ENCODE measurements at regions not wholly inside any gene's neighbourhood (a gene's known extent, or its start where the extent isn't known, plus 50 kb on each side); places are given as distances from the start of the nearest gene placed in this dataset.

DNA sequence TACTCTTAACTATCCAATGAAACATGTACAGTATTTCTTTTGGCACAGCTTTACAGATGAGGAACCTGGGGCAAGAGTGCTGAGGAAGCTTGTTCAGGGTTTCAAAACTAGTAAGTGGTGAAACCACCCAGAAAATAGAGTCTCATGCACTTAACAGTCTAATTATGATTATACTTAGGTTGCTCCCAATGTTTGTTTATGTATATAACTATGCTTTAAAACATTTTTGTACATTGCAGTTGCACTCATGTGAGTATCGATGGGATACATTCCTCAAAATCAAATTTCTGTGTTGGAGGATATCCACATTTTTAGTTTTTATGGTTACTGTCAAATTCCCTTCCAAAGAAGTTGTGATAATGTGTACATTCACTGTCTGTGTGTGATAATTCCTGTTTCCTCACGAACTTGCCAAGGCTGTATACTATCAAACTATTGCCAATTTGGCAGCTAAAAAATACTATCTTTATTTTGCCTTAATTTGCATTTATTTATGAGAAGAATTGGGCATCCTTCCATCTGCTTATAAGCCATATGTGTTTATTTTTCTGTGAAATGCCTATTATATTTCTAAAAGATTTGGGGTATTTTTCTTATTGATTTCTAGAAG is 143.9 kb upstream of the SSTR1 start:
- Mint-ChIP-seq H3K9me3 (peaks cover 11 to 22% (median 14%) of the 10 kb centered on the region in 7 donors), H3K27ac (peak overlapping the region in 1 of 7 donors; percentile 18), H3K4me3 (no peak overlapping the region), H3K27me3 (ENCODE audit: low read depth in 3 of 3) (peaks cover 0 to 2% (median 0%) of the 10 kb centered on the region in 3 donors), H3K4me1 (peaks cover 11% of the 10 kb centered on the region), H3K36me3 (no peaks in the 10 kb centered on the region)
- Histone ChIP-seq H4K20me1 (ENCODE audit: insufficient read depth, low read length) (no peaks in the 10 kb centered on the region), H3K9me3 (replicated peaks in 1 of 2; ENCODE audit: control insufficient read depth in 1 of 2, insufficient read depth in 1 of 2, low read length in 2 of 2) (peaks cover 11 to 22% of the 10 kb centered on the region in 2 donors), H3K36me3 (replicated peaks in 1 of 2; ENCODE audit: control insufficient read depth in 1 of 2, insufficient read depth in 2 of 2, low read length in 2 of 2) (no peaks in the 10 kb centered on the region), H3K79me2 (ENCODE audit: insufficient read depth, low read length) (no peaks in the 10 kb centered on the region), H3K4me3 (replicated peaks in 1 of 3; ENCODE audit: low read depth in 2 of 3, low read length in 3 of 3) (no peak overlapping the region), H3K27ac (ENCODE audit: low read depth in 1 of 2, low read length in 2 of 2) (no peak overlapping the region), H3K4me1 (ENCODE audit: control insufficient read depth in 1 of 2, insufficient read depth in 2 of 2, low read length in 2 of 2) (no peaks in the 10 kb centered on the region), H3K4me2 (replicated peaks; ENCODE audit: extremely low read depth, low read length, poor library complexity, severe bottlenecking) (no peak overlapping the region), H2AFZ (ENCODE audit: insufficient read depth, low read depth, low read length, poor library complexity, severe bottlenecking) (no peak overlapping the region), H3K27me3 (ENCODE audit: control insufficient read depth in 2 of 2, insufficient read depth in 2 of 2, low read length in 2 of 2) (no peaks in the 10 kb centered on the region), H3K9ac (ENCODE audit: insufficient read depth, low read length, poor library complexity, severe bottlenecking) (no peak overlapping the region)
- intact Hi-C loops (cut with micrococcal nuclease) = no loop called here
- TF ChIP-seq, protein P1, sequence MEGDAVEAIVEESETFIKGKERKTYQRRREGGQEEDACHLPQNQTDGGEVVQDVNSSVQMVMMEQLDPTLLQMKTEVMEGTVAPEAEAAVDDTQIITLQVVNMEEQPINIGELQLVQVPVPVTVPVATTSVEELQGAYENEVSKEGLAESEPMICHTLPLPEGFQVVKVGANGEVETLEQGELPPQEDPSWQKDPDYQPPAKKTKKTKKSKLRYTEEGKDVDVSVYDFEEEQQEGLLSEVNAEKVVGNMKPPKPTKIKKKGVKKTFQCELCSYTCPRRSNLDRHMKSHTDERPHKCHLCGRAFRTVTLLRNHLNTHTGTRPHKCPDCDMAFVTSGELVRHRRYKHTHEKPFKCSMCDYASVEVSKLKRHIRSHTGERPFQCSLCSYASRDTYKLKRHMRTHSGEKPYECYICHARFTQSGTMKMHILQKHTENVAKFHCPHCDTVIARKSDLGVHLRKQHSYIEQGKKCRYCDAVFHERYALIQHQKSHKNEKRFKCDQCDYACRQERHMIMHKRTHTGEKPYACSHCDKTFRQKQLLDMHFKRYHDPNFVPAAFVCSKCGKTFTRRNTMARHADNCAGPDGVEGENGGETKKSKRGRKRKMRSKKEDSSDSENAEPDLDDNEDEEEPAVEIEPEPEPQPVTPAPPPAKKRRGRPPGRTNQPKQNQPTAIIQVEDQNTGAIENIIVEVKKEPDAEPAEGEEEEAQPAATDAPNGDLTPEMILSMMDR (IDR thresholded peaks at IDR 0.05) = no peak
- no peak for DNase-seq
- no CpG with 5 or more reads among the region's 2 CpGs for WGBS (ENCODE audit: insufficient coverage)

DNA sequence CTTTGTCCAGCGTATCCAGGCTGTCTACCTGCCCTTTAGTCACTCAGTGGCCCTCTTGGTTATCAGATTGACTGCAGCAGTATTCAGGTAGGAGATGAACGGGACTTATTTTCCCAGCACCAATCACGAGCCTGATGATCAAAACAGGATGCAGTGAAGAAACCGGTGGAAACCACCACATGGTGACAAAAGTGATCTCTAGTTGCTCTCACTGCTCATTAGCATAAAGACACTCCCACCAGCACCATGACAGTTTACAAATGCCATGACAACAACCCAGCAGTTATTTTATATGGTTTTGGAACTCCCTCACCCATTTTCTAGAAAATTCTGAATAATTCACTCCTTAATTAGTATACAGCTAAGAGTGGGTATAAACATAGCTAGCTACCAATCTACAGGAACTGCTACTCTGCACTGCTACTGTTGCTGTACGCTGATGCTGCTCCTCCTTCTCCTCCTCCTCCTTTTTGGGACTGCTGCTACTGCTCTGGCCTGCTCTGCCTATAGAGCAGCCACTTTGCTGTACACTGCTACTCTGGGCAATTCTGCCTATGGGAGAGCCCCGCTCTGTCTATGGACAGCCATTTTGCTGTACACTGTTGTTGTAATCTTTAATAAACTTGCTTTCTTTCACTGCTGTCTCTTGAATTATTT is 142.5 kb upstream of the SSTR1 start:
- Histone ChIP-seq H3K79me2 (ENCODE audit: insufficient read depth, low read length) (no peaks in the 10 kb centered on the region), H3K9me3 (replicated peaks in 1 of 2; ENCODE audit: control insufficient read depth in 1 of 2, insufficient read depth in 1 of 2, low read length in 2 of 2) (peaks cover 11 to 16% of the 10 kb centered on the region in 2 donors), H3K4me1 (ENCODE audit: control insufficient read depth in 1 of 2, insufficient read depth in 2 of 2, low read length in 2 of 2) (no peaks in the 10 kb centered on the region), H3K27me3 (ENCODE audit: control insufficient read depth in 2 of 2, insufficient read depth in 2 of 2, low read length in 2 of 2) (no peaks in the 10 kb centered on the region), H3K9ac (ENCODE audit: insufficient read depth, low read length, poor library complexity, severe bottlenecking) (no peak overlapping the region), H3K4me3 (replicated peaks in 1 of 3; ENCODE audit: low read depth in 2 of 3, low read length in 3 of 3) (no peak overlapping the region), H3K27ac (ENCODE audit: low read depth in 1 of 2, low read length in 2 of 2) (no peak overlapping the region), H3K36me3 (replicated peaks in 1 of 2; ENCODE audit: control insufficient read depth in 1 of 2, insufficient read depth in 2 of 2, low read length in 2 of 2) (no peaks in the 10 kb centered on the region), H2AFZ (ENCODE audit: insufficient read depth, low read depth, low read length, poor library complexity, severe bottlenecking) (no peak overlapping the region), H3K4me2 (replicated peaks; ENCODE audit: extremely low read depth, low read length, poor library complexity, severe bottlenecking) (peak overlapping the region; percentile 2), H4K20me1 (ENCODE audit: insufficient read depth, low read length) (no peaks in the 10 kb centered on the region)
- peaks cover 11% of the 10 kb centered on the region for H3K4me1 Mint-ChIP-seq
- TF ChIP-seq, protein P1 (IDR thresholded peaks at IDR 0.05) = no peak
- WGBS (ENCODE audit: insufficient coverage) = 56% methylated on average over 6 of the region's 6 CpGs
- peaks cover 0 to 3% (median 0%) of the 10 kb centered on the region in 3 donors for H3K27me3 Mint-ChIP-seq (ENCODE audit: low read depth in 3 of 3)
- peaks cover 8 to 19% (median 13%) of the 10 kb centered on the region in 7 donors for H3K9me3 Mint-ChIP-seq
- DNase-seq = peak; percentile 17 to 63 (median 22)
- peak overlapping the region in 6 of 7 donors; percentile 17 to 77 (median 41) for H3K27ac Mint-ChIP-seq
- intact Hi-C loops (cut with micrococcal nuclease) = no loop called here
- peak overlapping the region in 1 of 2 donors; percentile 9 for H3K4me3 Mint-ChIP-seq
- H3K36me3 Mint-ChIP-seq = no peaks in the 10 kb centered on the region

Measured in CD14-positive monocyte (primary cell).